Stimulated activated effector memory CD8-positive, alpha-beta T cell treated with anti-CD3 and anti-CD28 coated beads, Interleukin-12 subunit alpha, Interleukin-12 subunit beta, amount 100 ng/mL, for 72 hours (primary cell): ENCODE measurements at regions not wholly inside any gene's neighbourhood (a gene's known extent, or its start where the extent isn't known, plus 50 kb on each side); places are given as distances from the start of the nearest gene placed in this dataset.
"Not testable (repeated sequence)": the region's sequence is repeated elsewhere in the genome, so short reads cannot be mapped to it uniquely, and the experiment has no call there.

Source experiments
- ATAC-seq: fragments of 150-1000 bp; cut with Tn5 transposase; 2 replicates; pipeline ENCODE4 v1.10.0; 2021
- DNase-seq, 2 donors: peaks; one replicate each; pipeline ENCODE4 v3.0.0; 2021 to 2022; ENCODE audit warnings: low spot score in 2 of 2
- H3K27ac Mint-ChIP-seq: one replicate; pipeline ENCODE4 v1.8.0; 2022; ENCODE audit warnings: mild to moderate bottlenecking, mixed read lengths
- H3K36me3 Mint-ChIP-seq: one replicate; pipeline ENCODE4 v1.8.0; 2022; ENCODE audit warnings: mild to moderate bottlenecking, mixed read lengths
- H3K4me1 Mint-ChIP-seq: one replicate; pipeline ENCODE4 v1.8.0; 2022; ENCODE audit warnings: mixed read lengths
- H3K4me3 Mint-ChIP-seq: one replicate; pipeline ENCODE4 v1.8.0; 2022; ENCODE audit warnings: mild to moderate bottlenecking, mixed read lengths
- H3K9me3 Mint-ChIP-seq: one replicate; pipeline ENCODE4 v1.8.0; 2022; ENCODE audit warnings: mixed read lengths

GRCh38 chr16:86349338-86349900 is 160.9 kb upstream of the FOXF1 start:
- Mint-ChIP-seq H3K4me1 (no peaks in the 10 kb centered on the region), H3K27ac (no peak overlapping the region), H3K36me3 (no peaks in the 10 kb centered on the region), H3K4me3 (no peak overlapping the region), H3K9me3 (no peaks in the 10 kb centered on the region)
- no peak for ATAC-seq
- no peak for DNase-seq

DNA sequence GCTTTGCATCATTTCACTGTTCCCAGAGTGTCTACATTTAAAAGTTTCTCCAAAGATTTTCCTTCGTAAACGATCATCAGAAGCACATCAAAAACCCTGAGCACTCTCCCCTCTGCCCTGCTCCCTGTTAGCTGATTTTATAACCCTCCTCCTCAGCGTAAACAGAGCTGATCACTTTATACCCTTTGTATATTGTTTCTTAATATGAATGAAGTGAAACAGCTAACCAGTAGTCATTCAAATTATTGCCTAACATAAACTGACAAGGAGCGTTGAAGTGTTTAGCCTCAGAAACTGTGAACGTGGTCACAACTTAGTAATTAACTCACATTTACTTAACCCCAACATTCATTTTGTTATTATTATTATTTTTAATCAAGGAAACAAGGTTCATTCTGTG is 160.0 kb upstream of the FOXF1 start:
- peaks cover 2% of the 10 kb centered on the region for H3K9me3 Mint-ChIP-seq
- DNase-seq (no peak), ATAC-seq (no peak)
- H3K27ac Mint-ChIP-seq, result no peak overlapping the region
- H3K36me3 Mint-ChIP-seq, result no peaks in the 10 kb centered on the region
- no peaks in the 10 kb centered on the region for H3K4me1 Mint-ChIP-seq
- H3K4me3 Mint-ChIP-seq, result no peak overlapping the region

DNA sequence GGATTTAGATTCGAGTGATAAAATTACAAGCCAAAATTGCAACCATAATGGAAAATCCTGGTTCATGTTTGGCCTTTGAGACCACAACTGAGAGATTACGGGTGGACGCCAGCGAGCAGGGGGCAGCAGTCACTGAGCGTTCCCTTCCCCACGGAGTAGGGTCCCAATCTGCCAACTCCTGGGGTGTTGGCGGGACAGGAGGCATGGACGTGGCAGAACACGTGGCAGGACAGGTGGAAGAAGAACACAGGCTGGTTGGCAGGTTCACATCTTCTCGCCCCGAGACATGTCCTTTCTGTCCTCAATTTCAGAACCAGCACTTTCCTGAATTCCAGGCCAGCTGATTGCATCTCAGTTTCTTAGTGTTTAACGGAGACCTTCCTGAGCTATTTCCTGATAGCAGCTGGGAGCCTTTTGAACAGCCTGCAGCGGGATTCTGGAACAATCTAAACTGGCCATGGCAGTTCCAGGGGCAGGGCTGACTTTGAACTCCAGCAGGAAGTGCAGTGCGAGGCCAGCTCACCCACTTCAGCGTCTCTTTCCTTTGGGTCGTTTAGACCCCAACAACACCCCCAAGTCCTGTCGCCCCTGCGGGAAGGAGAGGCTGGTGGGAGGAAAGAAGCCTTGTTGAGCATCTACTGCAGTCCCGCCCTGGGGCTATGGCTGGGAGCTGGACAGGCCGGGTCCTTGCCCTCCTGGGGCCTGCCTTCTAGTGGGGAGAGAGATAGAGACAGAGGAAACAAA is 159.1 kb upstream of the FOXF1 start:
- DNase-seq (no peak), ATAC-seq (no peak)
- Mint-ChIP-seq H3K36me3 (no peaks in the 10 kb centered on the region), H3K27ac (no peak overlapping the region), H3K9me3 (peaks cover 7% of the 10 kb centered on the region), H3K4me1 (no peaks in the 10 kb centered on the region), H3K4me3 (no peak overlapping the region)

- not testable (repeated sequence) for ATAC-seq
These were observed 158.6 kb upstream of the FOXF1 start for GRCh38 chr16:86351785-86352139.

GRCh38 chr16:86353148-86353547 is 157.2 kb upstream of the FOXF1 start:
- peaks cover 8% of the 10 kb centered on the region for H3K9me3 Mint-ChIP-seq
- no peaks in the 10 kb centered on the region for H3K36me3 Mint-ChIP-seq
- ATAC-seq (no peak), DNase-seq (no peak)
- no peak overlapping the region for H3K27ac Mint-ChIP-seq
- H3K4me1 Mint-ChIP-seq, result no peaks in the 10 kb centered on the region
- H3K4me3 Mint-ChIP-seq, result no peak overlapping the region

More at GRCh38 chr16:86351785-86352139, 158.6 kb upstream of the FOXF1 start:
- not testable (repeated sequence) for H3K4me1 Mint-ChIP-seq, H3K27ac Mint-ChIP-seq, H3K9me3 Mint-ChIP-seq, H3K4me3 Mint-ChIP-seq, H3K36me3 Mint-ChIP-seq, DNase-seq

- no peak for DNase-seq
- Mint-ChIP-seq H3K9me3 (peaks cover 8% of the 10 kb centered on the region), H3K36me3 (no peaks in the 10 kb centered on the region), H3K4me1 (no peaks in the 10 kb centered on the region), H3K4me3 (no peak overlapping the region), H3K27ac (no peak overlapping the region)
- no peak for ATAC-seq
These were observed 156.4 kb upstream of the FOXF1 start for GRCh38 chr16:86353948-86354347.

GRCh38 chr16:86354641-86355513 is 155.4 kb upstream of the FOXF1 start:
- Mint-ChIP-seq H3K4me3 (no peak overlapping the region), H3K9me3 (peaks cover 8% of the 10 kb centered on the region), H3K4me1 (no peaks in the 10 kb centered on the region), H3K27ac (no peak overlapping the region), H3K36me3 (no peaks in the 10 kb centered on the region)
- no peak for ATAC-seq
- no peak for DNase-seq

- no peaks in the 10 kb centered on the region for H3K36me3 Mint-ChIP-seq
- no peak for DNase-seq
- no peak for ATAC-seq
- H3K4me1 Mint-ChIP-seq, result no peaks in the 10 kb centered on the region
- H3K9me3 Mint-ChIP-seq, result peaks cover 8% of the 10 kb centered on the region
- H3K4me3 Mint-ChIP-seq, result no peak overlapping the region
- no peak overlapping the region for H3K27ac Mint-ChIP-seq
These were observed 154.8 kb upstream of the FOXF1 start for GRCh38 chr16:86355531-86355930.

- no peak overlapping the region for H3K27ac Mint-ChIP-seq
- no peak overlapping the region for H3K4me3 Mint-ChIP-seq
- H3K4me1 Mint-ChIP-seq, result no peaks in the 10 kb centered on the region
- peaks cover 8% of the 10 kb centered on the region for H3K9me3 Mint-ChIP-seq
- DNase-seq (no peak), ATAC-seq (no peak)
- no peaks in the 10 kb centered on the region for H3K36me3 Mint-ChIP-seq
These were observed 154.4 kb upstream of the FOXF1 start for GRCh38 chr16:86355951-86356350.

DNA sequence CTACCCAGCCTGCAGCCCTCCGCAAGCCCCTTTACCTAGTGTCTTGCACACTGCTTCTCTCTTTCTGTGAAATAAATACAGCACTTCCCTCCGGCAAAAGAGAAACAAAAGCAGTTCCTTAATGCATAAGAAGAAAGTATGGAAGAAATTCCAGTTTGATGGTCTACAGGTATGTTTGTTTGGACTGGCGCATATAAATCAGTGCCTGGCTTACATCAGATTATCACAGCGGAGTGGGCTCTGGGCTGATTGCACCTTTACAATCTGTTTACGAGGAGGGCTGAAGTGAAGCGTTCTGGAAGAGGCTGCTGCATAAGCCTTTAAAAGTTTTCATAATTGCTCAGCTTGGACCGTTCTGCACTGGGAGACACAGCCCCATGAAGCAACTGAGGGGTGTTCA is 153.5 kb upstream of the FOXF1 start:
- DNase-seq (no peak), ATAC-seq (no peak)
- Mint-ChIP-seq H3K4me1 (no peaks in the 10 kb centered on the region), H3K27ac (no peak overlapping the region), H3K36me3 (no peaks in the 10 kb centered on the region), H3K4me3 (no peak overlapping the region), H3K9me3 (peaks cover 8% of the 10 kb centered on the region)

DNA sequence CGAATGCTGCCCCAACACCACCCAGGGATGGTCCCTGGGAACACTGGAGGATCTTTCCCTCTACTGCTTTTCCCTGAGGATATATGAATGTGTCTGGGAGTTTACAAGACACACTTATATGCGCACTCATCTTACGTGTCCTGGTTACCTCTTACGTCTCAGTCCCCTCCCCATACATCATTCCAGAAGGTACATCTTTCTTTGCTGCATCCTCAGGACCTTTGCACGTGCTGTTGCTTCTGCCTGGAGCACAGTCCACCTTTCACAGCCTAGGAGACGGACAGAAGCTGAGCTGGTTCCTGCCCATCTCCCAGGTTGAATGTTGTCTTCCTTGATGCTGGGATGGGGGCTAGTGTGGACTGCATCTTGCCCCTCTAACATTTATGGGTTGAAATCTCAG is 153.0 kb upstream of the FOXF1 start:
- H3K4me1 Mint-ChIP-seq, result no peaks in the 10 kb centered on the region
- no peak overlapping the region for H3K4me3 Mint-ChIP-seq
- peaks cover 8% of the 10 kb centered on the region for H3K9me3 Mint-ChIP-seq
- DNase-seq (no peak), ATAC-seq (no peak)
- no peak overlapping the region for H3K27ac Mint-ChIP-seq
- H3K36me3 Mint-ChIP-seq, result no peaks in the 10 kb centered on the region

DNA sequence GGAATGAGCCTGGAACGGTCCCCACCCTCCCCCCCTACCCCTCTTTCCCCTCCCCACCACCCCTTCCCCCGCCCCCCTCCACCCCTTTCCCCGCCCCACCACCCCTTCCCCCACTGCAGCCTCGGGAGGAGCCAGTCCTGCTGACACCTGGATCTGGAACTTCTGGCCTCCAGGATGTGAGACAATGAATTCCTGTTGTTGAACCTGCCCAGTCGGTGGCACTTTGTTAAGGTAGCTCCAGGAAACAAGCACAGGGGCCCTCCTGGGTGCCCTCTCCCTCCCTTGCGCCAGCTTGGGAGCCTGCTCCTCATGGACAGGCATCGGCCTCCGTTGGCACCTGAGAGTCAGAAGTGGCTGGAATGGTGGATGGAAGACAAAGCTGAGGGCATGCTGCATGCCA is 152.4 kb upstream of the FOXF1 start:
- Mint-ChIP-seq H3K27ac (no peak overlapping the region), H3K9me3 (peaks cover 8% of the 10 kb centered on the region), H3K4me1 (no peaks in the 10 kb centered on the region), H3K4me3 (no peak overlapping the region), H3K36me3 (no peaks in the 10 kb centered on the region)
- no peak for DNase-seq
- no peak for ATAC-seq

DNA sequence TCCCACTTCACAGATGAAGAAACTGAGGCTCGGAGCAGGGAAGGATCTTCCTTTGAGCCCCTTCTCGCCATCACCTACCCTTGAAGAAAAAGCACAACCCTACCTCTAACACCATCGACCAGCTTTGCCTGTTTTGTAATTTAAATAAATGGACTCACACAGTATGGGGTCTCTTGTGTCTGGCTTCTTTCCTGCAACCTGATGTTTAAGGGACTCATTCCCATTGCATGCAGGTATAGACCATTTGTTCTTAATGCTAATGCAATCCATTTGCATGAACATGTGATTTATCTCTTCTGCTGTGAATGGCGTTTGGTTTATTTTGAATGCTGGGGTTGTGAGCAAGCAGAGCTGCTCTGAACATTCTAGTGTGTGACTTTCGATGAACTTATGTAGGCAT is 150.8 kb upstream of the FOXF1 start:
- Mint-ChIP-seq H3K4me3 (no peak overlapping the region), H3K27ac (no peak overlapping the region)

DNA sequence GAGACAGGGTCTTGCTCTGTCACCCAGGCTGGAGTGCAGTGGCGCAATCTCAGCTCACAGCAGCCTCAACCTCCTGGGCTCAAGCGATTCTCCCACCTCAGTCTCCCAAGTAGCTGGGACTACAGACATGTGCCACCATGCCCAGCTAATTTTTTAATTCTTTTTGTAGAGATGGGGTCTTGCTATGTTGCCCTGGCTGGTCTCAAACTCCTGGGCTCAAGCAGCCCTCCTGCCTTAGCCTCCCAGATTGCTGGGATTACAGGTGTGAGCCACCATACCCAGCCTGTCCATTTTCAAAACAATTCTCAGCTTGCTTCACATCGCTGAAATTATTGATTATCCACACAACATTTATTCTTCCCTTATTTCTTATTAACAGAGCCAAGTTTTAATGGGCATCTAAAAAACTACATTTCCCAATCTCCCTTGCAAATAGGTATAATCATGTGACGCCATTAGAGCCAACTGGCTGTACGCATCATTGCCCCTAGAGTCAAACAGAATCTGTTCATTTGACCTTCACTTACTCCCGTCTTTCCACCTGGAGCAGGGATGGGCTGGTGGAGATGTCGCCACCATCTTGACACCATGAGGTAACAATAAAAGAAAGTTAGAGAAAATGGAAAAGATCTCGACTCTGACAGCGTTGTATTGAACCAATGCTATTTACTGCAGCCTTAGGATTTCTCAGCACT is 148.0 kb upstream of the FOXF1 start:
- H3K27ac Mint-ChIP-seq, result no peak overlapping the region
- H3K4me3 Mint-ChIP-seq, result no peak overlapping the region
- no peaks in the 10 kb centered on the region for H3K36me3 Mint-ChIP-seq
- no peaks in the 10 kb centered on the region for H3K9me3 Mint-ChIP-seq
- DNase-seq (no peak), ATAC-seq (no peak)
- H3K4me1 Mint-ChIP-seq, result no peaks in the 10 kb centered on the region

More for the DNA sequence above, 150.8 kb upstream of the FOXF1 start:
- Mint-ChIP-seq H3K4me1 (no peaks in the 10 kb centered on the region), H3K9me3 (peaks cover 8% of the 10 kb centered on the region), H3K36me3 (no peaks in the 10 kb centered on the region)
- no peak for DNase-seq
- no peak for ATAC-seq

DNA sequence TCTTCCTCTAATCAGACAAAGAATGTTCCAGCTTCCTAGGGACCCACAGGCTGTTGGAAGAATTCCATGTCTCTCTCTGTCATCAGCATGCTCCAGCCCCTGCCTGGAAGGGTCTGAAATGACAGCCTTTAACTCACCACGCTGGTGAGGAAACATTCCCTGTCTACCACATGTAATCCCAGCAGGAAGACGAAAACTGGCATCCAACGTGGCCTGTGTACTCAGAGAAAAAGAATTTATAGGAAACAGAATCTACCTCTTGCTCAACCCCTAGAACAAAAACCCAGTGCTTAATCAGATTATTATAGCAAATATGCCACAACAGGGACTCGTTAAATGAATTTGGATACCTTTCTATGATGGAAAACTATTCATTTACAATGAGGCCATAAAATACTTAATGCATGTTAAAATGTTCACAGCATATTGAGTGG is 147.3 kb upstream of the FOXF1 start:
- no peak for DNase-seq
- Mint-ChIP-seq H3K4me3 (no peak overlapping the region), H3K27ac (no peak overlapping the region), H3K4me1 (no peaks in the 10 kb centered on the region), H3K9me3 (no peaks in the 10 kb centered on the region), H3K36me3 (no peaks in the 10 kb centered on the region)
- ATAC-seq, result no peak
